GM12875 (cell line): ENCODE measurements at regions not wholly inside any gene's neighbourhood (a gene's known extent, or its start where the extent isn't known, plus 50 kb on each side); places are given as distances from the start of the nearest gene placed in this dataset.

Experiments used
- H3K4me3 ChIP-seq: one replicate; pipeline ENCODE4 v1.5.1; 2011; ENCODE audit warnings: low read depth, low read length, control low read depth
- CTCF ChIP-seq: IDR thresholded peaks from 2 replicates; pipeline ENCODE4 v1.5.1; 2011; ENCODE audit warnings: low read depth, mild to moderate bottlenecking, control low read depth, inconsistent platforms, low read length, moderate library complexity, borderline replicate concordance; ENCODE audit not compliant: insufficient read depth

- no peak overlapping the region for H3K4me3 ChIP-seq
- no peak for TF ChIP-seq CTCF
These were observed 235.8 kb downstream of the EFNB2 start for GRCh38 chr13:106299621-106300020.

- TF ChIP-seq CTCF = no peak
- no peak overlapping the region for H3K4me3 ChIP-seq
These were observed 238.2 kb downstream of the EFNB2 start for GRCh38 chr13:106297283-106297682.

GRCh38 chr13:106296723-106297122 lies 238.7 kb downstream of the EFNB2 start:
- TF ChIP-seq CTCF = no peak
- H3K4me3 ChIP-seq = no peak overlapping the region

- no peak overlapping the region for H3K4me3 ChIP-seq
- no peak for TF ChIP-seq CTCF
These were observed 239.5 kb downstream of the EFNB2 start for GRCh38 chr13:106295971-106296370.

- H3K4me3 ChIP-seq = no peak overlapping the region
- no peak for TF ChIP-seq CTCF
These were observed 244.5 kb downstream of the EFNB2 start for GRCh38 chr13:106291006-106291405.

- no peak overlapping the region for H3K4me3 ChIP-seq
- no peak for TF ChIP-seq CTCF
These were observed 248.1 kb downstream of the EFNB2 start for GRCh38 chr13:106287351-106287750.

GRCh38 chr13:106286811-106287210 lies 248.7 kb downstream of the EFNB2 start:
- no peak overlapping the region for H3K4me3 ChIP-seq
- TF ChIP-seq CTCF = no peak
